Psoas muscle (tissue), 7 donors: ENCODE measurements at regions not wholly inside any gene's neighbourhood (a gene's known extent, or its start where the extent isn't known, plus 50 kb on each side); places are given as distances from the start of the nearest gene placed in this dataset.

ENCODE experiments used
- ATAC-seq, 4 donors: fragments of 200-7000 bp; cut with Tn5 transposase; one replicate each; pipeline ENCODE4 v1.9.1; 2020; ENCODE audit warnings: moderate library complexity in 3 of 4, mild to moderate bottlenecking in 2 of 4
- DNase-seq, 2 donors: peaks; one replicate each; pipeline ENCODE4 v3.0.0-alpha.2; 2020
- H3K27ac ChIP-seq: fragments of 200-600 bp; one replicate; pipeline ENCODE4 v1.8.0; 2022
- H3K27me3 ChIP-seq, 3 donors: fragments of 200-600 bp in 1 of 3; one replicate each; pipeline versions ENCODE4 v1.6.1 to v1.8.0; 2013 to 2022; ENCODE audit warnings: low read length in 2 of 3, mild to moderate bottlenecking in 2 of 3, moderate library complexity in 1 of 3; ENCODE audit not compliant: insufficient read depth in 3 of 3
- H3K36me3 ChIP-seq, 2 donors: fragments of 200-600 bp in 1 of 2; one replicate each; pipeline versions ENCODE4 v1.6.1 to v1.8.0; 2013 to 2022; ENCODE audit warnings: low read depth in 1 of 2, mild to moderate bottlenecking in 1 of 2, moderate library complexity in 1 of 2; ENCODE audit not compliant: insufficient read depth in 1 of 2
- H3K4me1 ChIP-seq: fragments of 200-600 bp; one replicate; pipeline ENCODE4 v1.8.0; 2022
- H3K4me3 ChIP-seq: fragments of 200-600 bp; one replicate; pipeline ENCODE4 v1.8.0; 2022; ENCODE audit warnings: mild to moderate bottlenecking
- H3K9me3 ChIP-seq: fragments of 200-600 bp; one replicate; pipeline ENCODE4 v1.8.0; 2022
- CTCF ChIP-seq: fragments of 200-600 bp; IDR thresholded peaks from one replicate; pipeline ENCODE4 v1.8.0; 2022; ENCODE audit warnings: antibody characterized with exemption
- WGBS, 3 donors: extraction: QIAGEN DNeasy Blood & Tissue Kit; methylation state at CpG; one replicate each; pipeline versions ENCODE4 v1.1.6 to v1.1.7; 2013; 5-methylcytosine and 5-hydroxymethylcytosine counted together
- intact Hi-C, 2 donors: fragments of 100-400 bp; cut with DNase I; formaldehyde crosslinking; loops; one replicate each; pipeline versions ENCODE4 v1.11.0 to v1.14.2; 2022
- donor health status: healthy with polysubstance abuse.
- donor health status: DM: no; HTN: no; CAD: no; lungs with moderate emphysema.
- donor health status: Bipolar disorder and iron deficiency.
- donor health status: healthy.
- donor health status: DM: yes; HTN: yes; CAD: no.
- donor health status: DM: no; HTN: no; CAD: no.
- donor health status: DM: yes; HTN: yes; CAD: no.

- Histone ChIP-seq H3K36me3 (no peaks in the 10 kb centered on the region), H3K4me3 (no peak overlapping the region), H3K27me3 (peaks cover 0 to 5% (median 5%) of the 10 kb centered on the region in 3 donors), H3K27ac (no peak overlapping the region), H3K4me1 (no peaks in the 10 kb centered on the region), H3K9me3 (no peaks in the 10 kb centered on the region)
- no peak for DNase-seq
- TF ChIP-seq CTCF, result no peak
- no peak for ATAC-seq
- WGBS, 3 donors, result 42 to 44% (median 44%) methylated on average over 17 of the region's 17 CpGs
- intact Hi-C loops, result no loop called here
These were observed 175.5 kb downstream of the AACS start for GRCh38 chr12:125240717-125241116.

GRCh38 chr12:125243811-125244210 lies 178.6 kb downstream of the AACS start:
- Histone ChIP-seq H3K4me1 (no peaks in the 10 kb centered on the region), H3K36me3 (no peaks in the 10 kb centered on the region), H3K27ac (no peak overlapping the region), H3K4me3 (no peak overlapping the region), H3K27me3 (peaks cover 0 to 9% (median 5%) of the 10 kb centered on the region in 3 donors), H3K9me3 (no peaks in the 10 kb centered on the region)
- no peak for ATAC-seq
- 79 to 86% (median 79%) methylated on average over 11 of the region's 11 CpGs for WGBS, 3 donors
- no peak for DNase-seq
- intact Hi-C loops, result no loop called here
- TF ChIP-seq CTCF, result no peak

- DNase-seq (no peak), ATAC-seq (no peak)
- no peaks in the 10 kb centered on the region for H3K9me3 ChIP-seq
- no peak overlapping the region for H3K4me3 ChIP-seq
- H3K27ac ChIP-seq, result no peak overlapping the region
- no peaks in the 10 kb centered on the region for H3K4me1 ChIP-seq
- intact Hi-C loops, result no loop called here
- no peaks in the 10 kb centered on the region for H3K36me3 ChIP-seq
- peaks cover 0 to 9% (median 5%) of the 10 kb centered on the region in 3 donors for H3K27me3 ChIP-seq
- TF ChIP-seq CTCF, result no peak
- WGBS, 3 donors, result 91 to 94% (median 93%) methylated on average over 8 of the region's 8 CpGs
These were observed 179.1 kb downstream of the AACS start for GRCh38 chr12:125244338-125244737.

- DNase-seq (no peak), ATAC-seq (peak in 3 of 4 donors; percentile 77 to 79 (median 79))
- Histone ChIP-seq H3K36me3 (no peaks in the 10 kb centered on the region), H3K9me3 (no peaks in the 10 kb centered on the region), H3K4me1 (no peaks in the 10 kb centered on the region), H3K27ac (peak overlapping the region; percentile 36), H3K4me3 (no peak overlapping the region), H3K27me3 (peaks cover 0 to 9% (median 5%) of the 10 kb centered on the region in 3 donors)
- TF ChIP-seq CTCF, result no peak
- intact Hi-C loops, result no loop called here
- WGBS, 3 donors, result 15 to 21% (median 19%) methylated on average over 21 of the region's 21 CpGs
These were observed 180.6 kb downstream of the AACS start for GRCh38 chr12:125245581-125246557.
